GM21528 (cell line): ENCODE measurements at regions not wholly inside any gene's neighbourhood (a gene's known extent, or its start where the extent isn't known, plus 50 kb on each side); places are given as distances from the start of the nearest gene placed in this dataset.

Experiments used
- ATAC-seq: cut with Tn5 transposase; IDR thresholded peaks from one replicate; pipeline ENCODE4 v1.9.1; 2021; ENCODE audit warnings: mild to moderate bottlenecking, moderate library complexity; ENCODE audit not compliant: unreplicated experiment, low FRiP score

DNA sequence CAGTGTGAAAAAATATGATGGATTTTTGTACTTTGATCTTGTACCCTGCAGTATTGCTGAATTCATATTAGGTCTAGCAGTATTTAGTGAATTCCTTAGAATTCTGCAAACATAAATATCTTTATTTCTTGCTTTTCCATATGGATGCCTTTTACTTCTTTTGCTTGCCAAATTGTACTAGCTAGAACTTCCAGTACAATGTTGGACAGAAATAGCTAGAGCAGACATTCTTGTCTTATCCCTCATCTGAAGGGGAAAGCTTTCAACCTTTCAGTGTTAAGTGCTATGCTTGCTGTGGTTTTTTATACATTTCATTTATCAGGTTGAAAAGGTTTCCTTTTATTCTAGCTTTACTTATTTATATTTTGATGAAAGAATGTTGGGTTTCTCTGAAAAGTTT, 1321.9 kb upstream of the CHAC2 start:
- ATAC-seq: no peak

DNA sequence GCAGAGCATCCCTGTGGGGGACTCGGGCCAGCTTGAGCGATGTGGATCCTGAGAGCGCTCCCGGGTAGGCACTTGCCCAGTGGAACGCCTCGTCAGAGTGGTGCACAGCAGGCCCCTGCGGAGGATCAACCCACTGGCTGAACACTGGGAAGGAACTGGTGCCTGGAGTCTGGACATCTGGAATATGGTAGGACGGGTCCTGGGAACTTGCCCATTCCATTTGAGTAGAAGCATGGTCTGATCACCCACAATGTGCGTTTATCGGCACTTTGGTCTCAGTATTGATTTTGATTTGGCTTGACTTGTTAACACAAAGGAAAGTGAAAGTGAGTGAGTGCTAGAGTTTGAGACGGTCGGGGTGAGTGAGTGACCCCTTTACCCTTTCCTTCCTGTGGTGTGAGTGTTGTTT, 1336.2 kb upstream of the CHAC2 start:
- no peak for ATAC-seq

DNA sequence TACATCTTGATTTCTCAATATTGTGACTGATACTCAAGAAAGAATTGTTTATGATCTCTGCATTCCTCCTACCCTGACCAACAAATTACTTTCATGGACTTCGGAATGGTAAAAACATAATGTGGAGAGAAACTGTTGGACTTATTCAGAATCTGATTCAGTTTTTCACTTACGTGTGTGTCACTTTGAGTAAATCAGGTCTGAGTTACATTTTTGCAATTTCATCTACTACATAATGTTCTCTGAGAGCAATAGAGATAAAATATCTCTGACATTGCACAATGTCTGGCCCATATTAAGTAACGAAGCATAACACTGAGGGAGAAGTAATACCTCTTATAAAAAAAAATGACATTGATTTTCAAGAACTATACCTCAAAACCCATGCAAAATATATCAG, 1337.9 kb upstream of the CHAC2 start:
- no peak for ATAC-seq

DNA sequence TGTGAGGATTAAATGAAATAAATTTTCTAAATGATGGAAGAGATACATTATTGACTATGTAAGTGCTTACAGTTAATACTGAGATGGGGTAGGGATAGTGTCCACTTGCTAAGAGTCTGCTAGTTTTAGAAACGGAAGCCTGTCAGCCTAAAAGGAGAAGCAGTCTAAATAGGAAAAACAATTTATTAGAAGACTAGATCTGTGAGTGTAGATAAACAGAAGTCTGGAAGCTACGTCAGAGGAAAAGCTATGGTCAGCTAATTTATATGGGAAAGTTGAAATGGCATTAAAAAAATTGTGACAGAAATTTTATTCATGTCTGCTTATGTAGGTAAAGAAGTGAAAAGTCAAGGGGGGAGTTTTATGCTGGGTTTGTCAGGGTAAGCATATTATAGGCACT, 1338.4 kb upstream of the CHAC2 start:
- no peak for ATAC-seq

DNA sequence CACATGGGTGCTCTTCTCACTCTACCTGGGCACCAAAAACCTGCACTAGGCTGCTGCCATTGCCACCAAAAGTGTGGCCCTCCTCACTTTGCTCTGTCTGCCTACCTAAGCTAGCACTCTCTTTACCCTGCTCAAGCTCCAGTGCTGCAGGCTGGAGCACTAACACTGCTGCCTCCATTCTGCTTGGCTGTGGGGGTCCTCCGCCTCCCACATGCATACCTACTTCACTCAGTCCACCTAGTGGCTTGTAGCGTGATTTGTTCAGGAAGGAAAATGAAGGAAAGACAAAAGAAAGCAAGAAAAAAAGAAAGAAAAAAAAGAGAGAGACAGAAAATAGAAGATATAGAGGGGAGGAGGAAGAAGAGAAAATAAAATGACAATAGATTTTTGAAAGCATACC, 1339.4 kb upstream of the CHAC2 start:
- ATAC-seq: no peak

DNA sequence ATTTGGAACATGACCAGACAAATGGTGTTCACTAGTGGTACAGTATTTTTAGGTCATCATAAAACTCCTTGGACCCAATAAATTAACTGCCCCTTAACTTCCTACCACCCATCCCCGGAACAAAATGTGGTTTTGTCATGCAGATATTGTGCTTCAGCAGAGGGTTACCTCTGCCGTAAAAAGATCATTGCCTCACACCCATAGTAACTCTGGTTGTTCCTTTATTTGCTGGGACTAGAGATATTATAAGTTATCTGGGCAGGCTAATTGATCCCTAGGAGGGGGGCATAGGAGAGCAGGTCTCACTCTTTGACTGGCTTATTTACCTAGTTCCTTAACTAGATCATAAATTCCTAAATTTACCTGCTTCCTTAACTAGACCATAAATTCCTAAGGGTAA, 1343.9 kb upstream of the CHAC2 start:
- ATAC-seq: no peak

DNA sequence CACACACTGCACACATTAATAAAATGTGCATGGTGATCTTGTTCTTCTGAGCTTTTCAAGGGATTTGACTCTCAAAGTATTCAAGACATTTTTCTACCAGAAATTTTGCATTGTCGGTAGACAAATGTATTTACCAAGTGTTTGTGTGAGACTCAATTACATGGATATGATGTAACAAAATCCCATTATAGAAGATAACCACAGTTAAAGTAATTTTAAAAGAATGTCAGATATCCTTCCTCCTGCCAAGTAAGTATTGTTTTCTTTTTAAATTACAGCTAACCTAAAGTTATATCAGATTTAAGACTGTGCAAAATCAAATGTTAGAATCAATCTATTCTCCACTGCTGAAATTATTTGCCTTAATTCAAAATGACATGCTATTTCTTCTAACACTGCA, 1344.5 kb upstream of the CHAC2 start:
- no peak for ATAC-seq

DNA sequence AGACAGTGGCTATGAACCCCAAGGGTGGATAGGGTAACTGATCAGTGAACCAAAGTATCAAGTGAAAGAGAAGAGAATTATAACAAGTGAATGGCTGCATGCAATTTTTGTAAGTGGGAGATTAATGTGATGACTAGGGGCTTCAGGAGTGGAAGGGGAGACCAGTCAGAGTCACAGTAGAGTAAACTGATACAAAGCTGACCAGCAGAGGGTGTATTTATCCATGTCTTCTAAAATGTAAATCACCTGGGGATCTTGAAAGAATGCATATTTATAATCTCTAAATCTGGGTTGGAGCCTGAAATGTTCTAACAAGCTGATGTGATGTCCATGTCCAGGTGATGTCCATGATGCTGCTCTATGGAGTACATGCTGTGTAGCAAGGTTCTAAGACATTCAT, 1351.3 kb upstream of the CHAC2 start:
- ATAC-seq: no peak

DNA sequence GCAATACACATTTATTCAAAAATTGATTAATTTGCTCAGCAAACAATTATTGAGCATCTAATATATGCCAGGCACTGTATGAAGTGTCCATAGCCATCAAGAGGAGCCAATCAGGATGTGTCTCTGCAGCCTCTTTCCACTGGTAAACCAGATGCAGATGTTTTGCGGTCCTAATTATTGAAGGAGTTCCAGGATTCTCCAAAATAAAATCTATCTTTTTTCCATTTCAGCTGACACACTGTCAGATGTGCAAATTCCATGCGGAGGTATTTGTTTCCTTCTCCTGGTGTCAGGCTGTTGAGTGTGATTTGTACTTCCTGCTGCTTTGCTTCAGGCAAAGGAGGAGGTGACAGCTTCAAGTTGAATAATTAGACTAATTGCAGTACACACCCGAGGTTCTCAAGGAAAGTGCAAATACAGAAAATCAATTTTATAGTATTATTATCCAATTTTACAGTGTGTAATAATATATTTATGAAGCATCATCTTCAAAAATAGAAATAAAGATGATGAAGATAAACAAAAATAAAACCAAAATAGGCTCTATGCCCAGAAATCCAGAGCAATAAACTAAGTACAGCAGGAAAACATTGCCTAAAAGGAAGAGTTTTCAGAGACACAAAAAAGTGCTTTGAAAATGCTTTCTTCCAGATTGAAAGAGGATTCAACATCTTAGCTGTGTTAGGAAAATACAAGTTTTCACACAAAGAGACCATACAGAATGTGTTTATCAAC, 1352.9 kb upstream of the CHAC2 start:
- no peak for ATAC-seq

DNA sequence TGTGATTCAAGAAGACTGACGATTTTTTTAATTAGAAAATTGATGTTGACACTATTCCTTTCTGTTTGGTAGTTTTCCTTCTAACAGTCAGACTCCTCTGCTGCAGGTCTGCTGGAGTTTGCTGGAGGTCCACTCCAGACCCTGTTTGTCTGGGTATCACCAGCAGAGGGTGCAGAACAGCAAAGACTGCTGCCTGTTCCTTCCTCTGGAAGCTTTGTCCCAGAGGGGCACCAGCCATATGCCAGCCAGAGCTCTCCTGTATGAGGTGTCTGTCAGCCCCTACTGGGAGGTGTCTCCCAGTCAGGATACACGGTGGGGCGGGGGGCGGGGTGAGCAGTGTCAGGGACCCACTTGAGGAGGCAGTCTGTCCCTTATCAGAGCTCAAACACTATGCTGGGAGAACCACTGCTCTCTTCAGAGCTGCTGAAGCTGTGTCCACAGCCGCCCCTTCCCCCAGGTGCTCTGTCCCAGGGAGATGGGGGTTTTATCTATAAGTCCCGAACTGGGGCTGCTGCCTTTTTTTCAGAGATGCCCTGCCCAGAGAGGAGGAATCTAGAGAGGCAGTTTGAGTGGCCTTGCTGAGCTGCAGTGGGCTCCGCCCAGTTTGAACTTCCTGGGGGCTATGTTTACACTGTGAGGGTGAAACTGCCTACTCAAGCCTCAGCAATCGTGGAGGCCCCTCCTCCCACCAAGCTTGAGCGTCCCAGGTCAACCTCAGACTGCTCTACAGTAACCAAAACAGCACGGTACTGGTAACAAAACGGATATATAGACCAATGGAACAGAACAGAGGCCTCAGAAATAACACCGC, 1358.1 kb upstream of the CHAC2 start:
- peak; percentile 63 for ATAC-seq

DNA sequence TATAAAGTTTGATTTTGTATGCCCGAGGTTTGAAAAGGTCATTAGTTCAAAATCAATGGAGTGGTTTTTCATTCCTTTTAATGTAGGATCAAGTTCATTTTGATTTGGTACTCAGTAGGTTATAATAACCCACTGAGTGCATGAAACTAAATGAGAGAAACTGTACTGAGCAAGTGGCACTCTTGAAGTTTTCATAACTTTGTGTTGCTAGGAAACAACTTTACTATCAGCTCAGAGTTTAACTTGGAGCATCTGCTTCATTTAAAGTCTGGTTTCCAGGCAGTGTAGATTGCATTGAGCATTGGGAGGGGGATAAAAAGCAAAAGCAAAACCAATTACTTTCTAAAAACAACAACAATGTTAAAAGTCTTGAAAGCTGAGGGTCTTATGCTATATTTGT, 1361.6 kb upstream of the CHAC2 start:
- no peak for ATAC-seq

DNA sequence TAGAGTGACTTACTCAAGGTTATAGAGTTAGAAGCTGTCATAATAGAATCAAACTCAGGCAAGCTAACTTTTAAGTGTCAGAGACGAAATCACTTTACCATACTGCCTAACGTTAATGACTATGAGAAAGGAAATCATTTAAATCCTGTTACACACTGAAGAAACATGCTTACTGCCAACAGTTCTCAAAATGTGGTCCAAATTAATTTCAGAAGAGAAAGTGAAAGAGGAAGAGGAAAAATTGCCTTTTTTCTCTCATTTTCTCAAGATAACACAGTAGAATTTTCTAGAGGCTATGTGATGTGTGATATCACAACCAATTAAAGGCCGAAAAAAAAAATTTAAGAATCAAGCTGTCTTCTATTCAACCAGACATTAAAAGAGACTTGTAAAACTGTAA, 1362.7 kb upstream of the CHAC2 start:
- ATAC-seq: no peak

DNA sequence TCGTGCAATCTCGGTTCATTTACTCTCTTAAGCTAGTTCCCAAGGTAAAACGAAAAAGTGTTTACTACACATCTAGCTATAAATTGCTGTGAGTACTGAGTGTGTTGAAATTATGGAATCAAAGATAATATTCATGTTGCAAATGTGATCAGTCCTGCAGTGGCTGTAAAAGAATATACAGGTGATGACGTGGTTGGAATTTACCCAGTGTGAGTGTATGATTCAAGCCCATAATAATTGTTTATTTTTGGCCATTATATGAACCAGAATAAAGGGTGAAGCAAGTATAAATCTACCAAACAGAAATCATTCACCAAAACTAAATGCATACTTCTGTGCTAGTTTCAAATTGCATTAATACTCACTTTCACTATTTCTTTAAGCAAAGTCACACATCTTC, 1363.6 kb upstream of the CHAC2 start:
- no peak for ATAC-seq

DNA sequence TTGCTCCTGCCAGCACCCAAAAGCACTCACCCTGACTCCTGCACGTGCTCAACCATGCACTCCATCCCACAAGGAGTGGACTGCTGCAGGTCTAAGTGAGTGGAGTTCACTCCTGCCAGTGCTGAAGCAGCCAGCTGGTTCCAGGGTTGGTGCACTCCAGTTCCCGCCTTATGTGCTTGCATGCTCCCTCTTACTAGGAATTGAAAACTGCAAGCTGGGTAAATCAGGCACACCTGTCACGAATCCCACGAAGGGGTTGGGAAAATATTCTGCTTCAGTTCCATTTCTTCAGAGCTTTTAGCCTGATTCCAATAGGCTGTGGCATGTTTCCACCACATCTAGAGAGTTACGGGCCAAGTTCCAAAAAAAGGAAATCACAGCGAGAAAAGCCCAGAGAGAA, 1365.5 kb upstream of the CHAC2 start:
- ATAC-seq: no peak

DNA sequence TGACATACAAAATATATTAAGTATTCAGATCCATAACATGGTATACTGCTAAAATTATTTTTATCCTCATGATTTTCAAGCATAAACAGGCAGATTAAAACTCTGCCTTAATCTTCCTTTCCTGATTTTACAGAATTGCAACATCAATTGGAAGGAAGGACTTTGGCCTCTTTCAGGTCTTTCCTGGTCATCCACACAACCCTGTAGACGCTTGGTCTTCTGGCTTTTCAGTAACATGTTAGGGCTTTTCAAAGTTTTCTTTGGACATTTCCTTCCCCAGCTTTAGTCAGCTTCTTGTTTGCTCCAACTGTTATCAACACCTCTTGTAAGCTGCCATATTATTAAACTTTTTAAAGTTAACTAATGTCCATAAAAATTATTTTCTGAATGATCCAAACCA, 1364.9 kb upstream of the NRXN1 start:
- ATAC-seq: no peak

DNA sequence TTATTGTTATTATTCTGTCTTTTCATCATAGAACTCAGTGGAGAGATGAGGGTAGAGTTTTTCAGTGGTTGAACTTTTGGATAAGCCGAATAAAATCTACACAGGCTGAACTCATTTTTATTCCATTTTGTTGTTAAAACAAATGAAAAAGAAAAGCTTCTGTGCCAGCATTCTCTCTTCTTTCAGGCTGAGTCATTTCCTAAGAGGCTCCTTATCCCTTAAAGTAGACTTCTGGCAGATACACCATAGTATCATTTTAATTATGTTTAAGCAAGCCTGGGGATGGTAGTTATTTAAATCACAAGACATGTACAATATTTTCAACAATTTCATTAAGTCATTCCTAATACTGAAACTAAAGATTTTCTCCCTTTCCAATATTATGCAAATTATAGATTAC, 1364.0 kb upstream of the NRXN1 start:
- ATAC-seq: no peak

DNA sequence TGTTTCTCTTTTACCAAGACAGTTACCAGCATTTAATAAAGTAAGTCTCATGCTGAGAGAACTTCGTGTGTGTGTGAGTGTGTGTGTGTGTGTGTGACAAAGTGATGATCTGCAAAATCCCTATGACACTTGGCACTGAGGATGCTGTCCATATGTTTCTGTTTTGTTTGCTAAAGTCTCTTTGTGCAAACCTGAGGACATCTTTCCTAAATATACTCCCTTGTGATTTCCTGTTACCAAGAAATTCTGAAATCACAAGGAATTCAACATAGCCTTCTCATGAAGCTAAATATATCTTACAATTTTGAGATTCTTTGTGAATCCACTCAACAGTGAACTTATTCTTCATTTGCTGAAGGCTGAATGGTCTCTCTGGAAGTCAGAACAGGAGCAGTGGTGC, 1359.7 kb upstream of the NRXN1 start:
- ATAC-seq: no peak

DNA sequence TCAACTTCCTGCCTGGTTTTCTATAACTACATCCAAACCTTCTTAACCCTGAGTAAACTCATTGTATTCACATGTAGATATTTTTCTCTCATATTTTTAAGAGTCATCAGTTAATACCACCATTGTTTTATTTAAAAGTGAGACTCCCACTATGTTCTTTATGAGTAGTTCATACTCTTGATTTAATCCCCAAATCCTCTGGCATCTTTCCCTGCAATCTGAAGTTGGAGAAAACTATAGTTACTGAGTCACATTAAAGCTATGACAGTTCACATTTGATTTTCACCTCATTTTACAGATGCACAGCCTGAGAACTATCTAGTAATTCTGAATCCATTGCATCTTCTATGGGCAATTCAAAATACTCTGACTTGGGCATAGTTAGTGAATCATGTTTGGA, 1358.7 kb upstream of the NRXN1 start:
- ATAC-seq: no peak

DNA sequence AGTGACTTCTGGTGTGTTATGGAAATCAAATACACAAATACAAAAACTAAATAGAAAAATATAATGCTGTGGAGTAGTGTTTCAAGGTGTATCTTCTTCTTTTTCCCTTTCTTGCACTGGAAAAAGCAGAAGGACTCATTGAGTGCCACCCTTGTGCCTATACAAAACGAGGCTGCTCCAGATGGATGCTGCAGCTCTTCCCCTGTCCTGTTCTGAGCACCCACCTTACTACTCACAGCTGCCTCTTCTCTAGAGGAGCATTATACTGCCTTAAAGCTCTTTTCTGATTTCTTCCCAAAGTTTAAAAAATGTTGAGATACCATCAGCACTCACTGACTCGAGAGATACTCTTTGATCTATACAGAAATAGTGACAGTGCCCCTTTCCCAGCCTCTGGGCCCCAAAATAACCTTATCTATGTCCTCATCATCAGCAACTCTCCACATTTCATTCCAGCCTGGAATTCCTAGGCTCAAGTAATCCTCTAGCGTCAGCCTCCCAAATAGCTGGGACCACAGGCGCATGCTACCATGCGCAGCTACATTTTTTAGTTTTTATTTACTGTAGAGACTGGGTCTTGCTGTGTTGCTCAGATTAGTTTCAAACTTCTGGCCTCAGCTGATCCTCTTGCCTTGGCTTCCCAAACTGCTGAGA, 1356.1 kb upstream of the NRXN1 start:
- no peak for ATAC-seq

DNA sequence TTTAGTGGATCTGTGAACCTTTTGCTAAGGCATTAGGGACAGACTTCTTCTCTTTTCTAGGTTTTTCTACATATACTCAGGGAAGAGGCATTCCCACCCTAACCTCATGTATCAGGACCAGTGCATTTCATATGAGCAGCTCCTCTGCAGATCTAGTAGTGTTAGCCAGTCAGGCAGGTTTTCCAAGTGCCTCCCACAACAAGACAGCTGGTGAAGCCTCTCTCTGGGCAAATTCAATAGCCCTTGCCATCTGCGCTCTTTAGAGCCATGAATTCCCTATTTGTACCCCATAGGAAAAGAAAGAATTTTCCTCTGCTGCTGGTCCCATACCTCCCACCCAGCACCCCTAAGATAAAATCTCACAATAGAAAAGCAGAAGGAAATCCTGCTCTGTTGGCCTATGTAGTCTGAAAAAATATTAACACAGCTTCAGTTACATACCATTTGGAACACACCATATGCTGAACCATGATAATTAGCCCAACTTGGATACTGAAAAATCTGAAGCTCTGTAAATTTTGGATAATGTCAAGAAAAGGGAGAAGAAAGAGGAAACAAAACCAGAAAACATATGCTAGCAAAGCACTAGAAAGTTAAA, 1354.6 kb upstream of the NRXN1 start:
- no peak for ATAC-seq

DNA sequence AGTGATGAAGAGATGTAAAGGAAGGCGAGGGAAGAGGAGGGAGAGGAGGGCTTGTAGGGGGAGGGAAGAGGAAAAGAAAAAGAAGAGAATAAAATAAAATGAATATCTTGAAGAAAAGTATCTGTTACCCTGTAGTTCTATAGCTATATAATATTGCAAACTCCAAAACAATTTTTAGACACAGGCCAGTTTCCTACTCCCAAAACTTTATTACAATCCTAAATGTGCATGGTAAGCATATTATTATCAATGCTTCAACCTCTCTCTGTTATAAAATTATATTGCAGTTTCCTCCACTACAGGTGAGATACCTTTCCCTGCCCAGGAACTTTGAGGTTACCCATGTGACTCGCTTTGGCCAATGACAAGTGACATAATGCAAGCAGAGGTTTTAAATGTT, 1351.6 kb upstream of the NRXN1 start:
- ATAC-seq: no peak
